A549 (cell line): ENCODE measurements at regions not wholly inside any gene's neighbourhood (a gene's known extent, or its start where the extent isn't known, plus 50 kb on each side); places are given as distances from the start of the nearest gene placed in this dataset.

Experiments
- ATAC-seq, 2 experiments: fragments of 200-7000 bp in 1 of 2; fragments of >200 bp in 1 of 2; cut with Nextera tagmentation in 1 of 2; cut with Tn5 transposase in 1 of 2; 3 replicates each; pipeline versions ENCODE4 v1.8.0 to v1.9.1; 2018 to 2020; ENCODE audit warnings: mild to moderate bottlenecking in 1 of 2, moderate library complexity in 1 of 2
- CTCF ChIA-PET: fragments of 300-600 bp; sonication (Branson Sonifier 250); formaldehyde crosslinking; extraction: SDS; loops from one replicate; lab custom pipeline; 2021; ENCODE audit warnings: antibody characterized with exemption, inconsistent platforms; lab: Yijun Ruan, JAX
- POLR2A ChIA-PET: fragments of 350-600 bp; formaldehyde crosslinking; extraction: SDS; loops from one replicate; lab custom pipeline; 2021; ENCODE audit warnings: antibody characterized with exemption, inconsistent platforms; lab: Yijun Ruan, JAX
- DNase-seq, 2 experiments: peaks; one replicate each; pipeline versions ENCODE4 v3.0.0 to v3.0.0-alpha.2; 2011 to 2016; ENCODE audit warnings: low read depth in 1 of 2, low spot score in 1 of 2
- FAIRE-seq: peaks from 2 replicates; lab custom pipeline; 2011; peaks lifted over from hg19 to GRCh38; lab: Jason Lieb, UNC
- H3K27ac ChIP-seq, 2 experiments: fragments of >200 bp; sonication (Bioruptor Twin); formaldehyde crosslinking; 3 replicates each; pipeline ENCODE4 v1.5.1; 2016 to 2017
- H3K4me1 ChIP-seq: fragments of >200 bp; sonication (Bioruptor Twin); formaldehyde crosslinking; 3 replicates; pipeline ENCODE4 v1.6.1; 2016
- H3K4me2 ChIP-seq: fragments of >200 bp; sonication (Bioruptor Twin); formaldehyde crosslinking; 3 replicates; pipeline ENCODE4 v1.6.1; 2016
- H3K4me3 ChIP-seq: fragments of >200 bp; sonication (Bioruptor Twin); formaldehyde crosslinking; 3 replicates; pipeline ENCODE4 v1.5.1; 2016
- H3K9me3 ChIP-seq: fragments of >200 bp; sonication (Bioruptor Twin); formaldehyde crosslinking; 3 replicates; pipeline ENCODE4 v1.6.1; 2016
- BCL3 ChIP-seq: fragments of >200 bp; sonication (Bioruptor Twin); formaldehyde crosslinking; IDR thresholded peaks from 3 replicates; pipeline ENCODE4 v1.6.1; 2016
- CBX8 ChIP-seq: fragments of 200-600 bp; sonication (generic); IDR thresholded peaks from 2 replicates; pipeline ENCODE4 v1.6.1; 2016
- CHD4 ChIP-seq: fragments of 200-600 bp; sonication (generic); IDR thresholded peaks from 2 replicates; pipeline ENCODE4 v1.6.1; 2016; ENCODE audit warnings: antibody characterized with exemption, mild to moderate bottlenecking, borderline replicate concordance
- E2F6 ChIP-seq: IDR thresholded peaks from 2 replicates; pipeline ENCODE4 v1.6.1; 2012; ENCODE audit warnings: low read depth, borderline replicate concordance
- EP300 ChIP-seq, 2 experiments: fragments of >200 bp; sonication (Bioruptor Twin); formaldehyde crosslinking; IDR thresholded peaks; 2 replicates in 1 of 2; 3 replicates in 1 of 2; pipeline ENCODE4 v1.6.1; 2016 to 2017
- FOSL2 ChIP-seq, 2 experiments: fragments of 450-650 bp in 1 of 2; fragments of >200 bp in 1 of 2; sonication (Bioruptor Twin) in 1 of 2; formaldehyde crosslinking; IDR thresholded peaks; 2 replicates each; pipeline versions ENCODE4 v1.5.0 to v1.6.1; 2016 to 2020; ENCODE audit warnings: mild to moderate bottlenecking in 1 of 2, moderate library complexity in 1 of 2
- HES2 ChIP-seq: fragments of >200 bp; sonication (Bioruptor Twin); formaldehyde crosslinking; IDR thresholded peaks from 2 replicates; pipeline ENCODE4 v1.6.1; 2016
- HOXA7 ChIP-seq: fragments of 250-450 bp; sonication (Bioruptor Pico); IDR thresholded peaks from 2 replicates; pipeline ENCODE4 v1.5.0; 2020; ENCODE audit warnings: mild to moderate bottlenecking, moderate library complexity
- JUN ChIP-seq, 2 experiments: fragments of >200 bp; sonication (Bioruptor Twin); formaldehyde crosslinking; IDR thresholded peaks; 2 replicates in 1 of 2; 3 replicates in 1 of 2; pipeline ENCODE4 v1.6.1; 2016 to 2017
- KDM5A ChIP-seq: fragments of 200-600 bp; sonication (generic); IDR thresholded peaks from 2 replicates; pipeline ENCODE4 v1.6.1; 2016; ENCODE audit warnings: antibody characterized with exemption, mild to moderate bottlenecking
- MAFK ChIP-seq: fragments of 450-650 bp; IDR thresholded peaks from 2 replicates; pipeline ENCODE4 v1.6.1; 2014; ENCODE audit not compliant: partially characterized antibody
- MAZ ChIP-seq: fragments of 150-350 bp; IDR thresholded peaks from 2 replicates; pipeline ENCODE4 v1.6.1; 2014; ENCODE audit warnings: antibody characterized with exemption, low read depth, low read length, borderline replicate concordance
- MYC ChIP-seq: IDR thresholded peaks from 2 replicates; pipeline ENCODE4 v1.6.1; 2012; ENCODE audit warnings: mild to moderate bottlenecking, inconsistent platforms, low read length, improper control_type of control experiment, borderline replicate concordance
- NFE2L2 ChIP-seq: fragments of 150-350 bp; conservative IDR thresholded peaks from 2 replicates; pipeline ENCODE4 v1.6.1; 2014; ENCODE audit warnings: low read length
- NPAS2 ChIP-seq: fragments of 250-450 bp; sonication (Bioruptor Pico); IDR thresholded peaks from 2 replicates; pipeline ENCODE4 v1.8.0; 2022; ENCODE audit warnings: mild to moderate bottlenecking, moderate library complexity, borderline replicate concordance
- NR3C1 ChIP-seq: fragments of >200 bp; sonication (Bioruptor Twin); formaldehyde crosslinking; IDR thresholded peaks from 3 replicates; pipeline ENCODE4 v1.6.1; 2017
- PBX3 ChIP-seq: IDR thresholded peaks from 2 replicates; pipeline ENCODE4 v1.6.1; 2012
- PHF8 ChIP-seq: fragments of 200-600 bp; sonication (generic); IDR thresholded peaks from 2 replicates; pipeline ENCODE4 v1.6.1; 2016; ENCODE audit warnings: low read depth, mild to moderate bottlenecking, antibody characterized with exemption, moderate library complexity, borderline replicate concordance
- RCOR1 ChIP-seq: fragments of 150-350 bp; IDR thresholded peaks from 2 replicates; pipeline ENCODE4 v1.6.1; 2014; ENCODE audit warnings: antibody characterized with exemption, low read length, low read depth
- SMC3 ChIP-seq: fragments of >200 bp; sonication (Bioruptor Twin); formaldehyde crosslinking; IDR thresholded peaks from 3 replicates; pipeline ENCODE4 v1.6.1; 2018; ENCODE audit warnings: inconsistent platforms
- TFCP2L1 ChIP-seq: fragments of 250-450 bp; sonication (Bioruptor Pico); IDR thresholded peaks from 2 replicates; pipeline ENCODE4 v1.5.0; 2021; ENCODE audit warnings: mild to moderate bottlenecking
- ZNF302 ChIP-seq: fragments of 250-450 bp; sonication (Bioruptor Pico); IDR thresholded peaks from 2 replicates; pipeline ENCODE4 v1.9.0; 2021; ENCODE audit warnings: inconsistent platforms, mild to moderate bottlenecking, moderate library complexity
- ZSCAN20 ChIP-seq: fragments of 250-450 bp; sonication (Bioruptor Pico); IDR thresholded peaks from 2 replicates; pipeline ENCODE4 v1.8.0; 2022; ENCODE audit warnings: mild to moderate bottlenecking, moderate library complexity
- WGBS: methylation state at CpG from one replicate; pipeline ENCODE4 v1.1.6; 2017; ENCODE audit errors: missing lambda C conversion rate; 5-methylcytosine and 5-hydroxymethylcytosine counted together

- FAIRE-seq, result no peak
- Histone ChIP-seq H3K4me2 (no peak overlapping the region), H3K4me1 (no peaks in the 10 kb centered on the region), H3K9me3 (no peaks in the 10 kb centered on the region), H3K4me3 (no peak overlapping the region), H3K27ac (no peak overlapping the region)
- ATAC-seq, result no peak
- CTCF ChIA-PET, result interaction anchor here (1.0 kb wide), 1 partner anchor 18 kb away, joined by 3 read pairs; no protein-coding TSS in a partner anchor
- DNase-seq, result no peak
- 43% methylated on average over 6 of the region's 7 CpGs for WGBS
- POLR2A ChIA-PET, result no interaction called here
- no peak for TF ChIP-seq CBX8
- TF ChIP-seq ZNF302 (CRISPR knock-in tag), result no peak
- TF ChIP-seq PHF8, result no peak
- no peak for TF ChIP-seq HOXA7
- TF ChIP-seq TFCP2L1, result no peak
- TF ChIP-seq BCL3, result no peak
- TF ChIP-seq JUN (IDR thresholded peaks at IDR 0.05), result no peak
- no peak for TF ChIP-seq NFE2L2
- TF ChIP-seq EP300 (IDR thresholded peaks at IDR 0.05), result no peak
- no peak for TF ChIP-seq E2F6
- TF ChIP-seq RCOR1, result no peak
- TF ChIP-seq CHD4, result no peak
- TF ChIP-seq NPAS2 (CRISPR knock-in tag), result no peak
- no peak for TF ChIP-seq MAFK
- no peak for TF ChIP-seq PBX3
- no peak for TF ChIP-seq HES2
- TF ChIP-seq MAZ, result no peak
- no peak for TF ChIP-seq FOSL2 (IDR thresholded peaks at IDR 0.05)
- no peak for TF ChIP-seq FOSL2 (CRISPR knock-in tag; IDR thresholded peaks at IDR 0.05)
- TF ChIP-seq SMC3, result no peak
- no peak for TF ChIP-seq KDM5A
These were observed 174.8 kb upstream of the SYT6 start for GRCh38 chr1:114328361-114328904.

GRCh38 chr1:114324662-114324965 lies 170.9 kb upstream of the SYT6 start:
- 75% methylated on average over 5 of the region's 5 CpGs for WGBS

More at GRCh38 chr1:114324662-114324965, 170.9 kb upstream of the SYT6 start:
- Histone ChIP-seq H3K27ac (no peak overlapping the region), H3K4me1 (no peaks in the 10 kb centered on the region), H3K4me3 (no peak overlapping the region), H3K4me2 (no peak overlapping the region), H3K9me3 (no peaks in the 10 kb centered on the region)
- TF ChIP-seq MAZ (no peak), FOSL2 (IDR thresholded peaks at IDR 0.05) (no peak), FOSL2 (CRISPR knock-in tag; IDR thresholded peaks at IDR 0.05) (no peak), MYC (no peak), SMC3 (no peak), NR3C1 (no peak), ZSCAN20 (CRISPR knock-in tag) (no peak)
- DNase-seq (no peak), FAIRE-seq (no peak), ATAC-seq (no peak)
- ChIA-PET CTCF (interaction anchor here (1.1 kb wide), 1 partner anchor 9 kb away, joined by 3 read pairs; no protein-coding TSS in a partner anchor), POLR2A (no interaction called here)
